HG03575 (cell line): ENCODE measurements at regions not wholly inside any gene's neighbourhood (a gene's known extent, or its start where the extent isn't known, plus 50 kb on each side); places are given as distances from the start of the nearest gene placed in this dataset.
"Not testable (repeated sequence)": the region's sequence is repeated elsewhere in the genome, so short reads cannot be mapped to it uniquely, and the experiment has no call there.

Experiments
- ATAC-seq: cut with Tn5 transposase; IDR thresholded peaks from one replicate; pipeline ENCODE4 v1.9.1; 2021; ENCODE audit not compliant: unreplicated experiment, insufficient number of reproducible peaks, low FRiP score; ENCODE audit errors: extremely low read depth

DNA sequence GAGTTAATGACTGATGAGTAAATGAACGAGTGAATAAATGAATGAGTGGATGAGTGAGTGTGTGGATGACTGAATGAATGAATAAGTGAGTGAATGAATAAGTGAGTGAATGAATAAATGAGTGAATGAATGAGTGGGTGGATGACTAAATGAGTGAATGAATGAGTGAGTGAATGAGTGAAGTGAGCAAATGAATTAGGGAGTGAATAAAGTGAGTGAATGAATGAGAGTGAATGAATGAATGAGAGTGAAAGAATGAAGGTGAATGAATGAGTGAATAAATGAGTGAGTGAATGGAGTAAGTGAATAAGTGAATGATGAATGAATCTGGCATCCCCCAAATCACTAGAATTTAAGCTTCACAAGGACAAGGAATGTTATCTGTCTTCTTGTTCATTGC is 1253.0 kb downstream of the TYW1 start:
- no peak for ATAC-seq

- ATAC-seq: no peak
Measured at GRCh38 chr7:68250143-68250542, 1253.5 kb downstream of the TYW1 start.

GRCh38 chr7:68254815-68255214 is 1258.2 kb downstream of the TYW1 start:
- not testable (repeated sequence) for ATAC-seq

DNA sequence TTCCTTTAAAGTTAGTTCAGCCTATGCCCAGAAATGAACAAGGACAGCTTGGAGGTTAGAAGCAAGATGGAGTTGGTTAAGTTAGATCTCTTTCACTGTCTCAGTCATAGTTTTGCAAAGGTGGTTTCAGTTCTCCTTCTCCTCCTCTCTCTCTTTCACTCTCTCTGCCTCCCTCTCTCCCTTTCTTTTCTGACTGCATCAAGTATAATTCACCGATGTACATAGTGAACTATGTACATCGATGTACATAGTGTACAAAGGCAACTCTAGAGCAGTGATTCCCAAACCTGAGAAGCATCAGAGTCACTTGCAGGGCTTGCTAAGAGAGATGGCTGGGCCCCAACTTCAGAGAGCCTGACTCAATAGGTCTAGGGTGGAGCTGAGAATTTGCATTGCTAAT is 1259.7 kb downstream of the TYW1 start:
- ATAC-seq: no peak

DNA sequence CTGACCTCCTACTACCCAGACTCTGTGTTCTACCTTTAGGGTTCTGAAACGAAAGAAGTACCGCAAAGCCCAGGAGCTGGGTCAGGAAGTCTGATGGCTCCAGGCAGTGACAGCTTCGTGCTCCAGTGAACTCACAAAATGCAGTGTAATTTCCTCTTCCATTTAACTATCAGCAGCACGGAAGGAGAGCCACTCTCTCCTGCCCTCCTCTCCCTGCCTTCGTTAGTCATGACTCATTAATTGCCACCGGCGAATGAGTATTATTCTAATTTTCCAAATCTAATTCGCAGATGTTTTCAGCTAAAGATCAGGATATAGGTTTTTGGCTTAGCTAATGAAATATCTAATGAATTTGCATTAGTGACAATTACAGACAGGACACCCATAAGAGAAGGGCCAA is 1262.0 kb downstream of the TYW1 start:
- ATAC-seq: no peak

DNA sequence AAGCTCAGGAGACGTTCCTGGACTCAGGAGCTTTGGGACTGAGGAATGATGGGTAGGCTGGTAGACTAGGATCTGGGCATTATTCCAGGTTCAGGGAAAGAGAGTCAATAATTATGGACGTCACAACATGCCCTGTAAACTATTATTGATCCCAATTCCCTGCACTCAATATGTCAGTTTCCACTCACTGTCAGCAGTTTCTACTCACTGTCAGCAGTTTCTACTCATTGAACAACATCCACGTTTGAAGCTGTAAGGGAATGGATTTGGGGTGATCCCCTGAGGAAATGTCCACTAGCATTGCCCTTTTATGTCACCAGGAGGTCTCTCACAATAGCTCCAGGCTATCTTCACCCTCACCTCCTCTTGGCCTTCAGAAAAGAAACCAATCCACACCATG is 1268.6 kb downstream of the TYW1 start:
- no peak for ATAC-seq

- ATAC-seq: no peak
Measured at GRCh38 chr7:68266004-68266579, 1269.5 kb downstream of the TYW1 start.

DNA sequence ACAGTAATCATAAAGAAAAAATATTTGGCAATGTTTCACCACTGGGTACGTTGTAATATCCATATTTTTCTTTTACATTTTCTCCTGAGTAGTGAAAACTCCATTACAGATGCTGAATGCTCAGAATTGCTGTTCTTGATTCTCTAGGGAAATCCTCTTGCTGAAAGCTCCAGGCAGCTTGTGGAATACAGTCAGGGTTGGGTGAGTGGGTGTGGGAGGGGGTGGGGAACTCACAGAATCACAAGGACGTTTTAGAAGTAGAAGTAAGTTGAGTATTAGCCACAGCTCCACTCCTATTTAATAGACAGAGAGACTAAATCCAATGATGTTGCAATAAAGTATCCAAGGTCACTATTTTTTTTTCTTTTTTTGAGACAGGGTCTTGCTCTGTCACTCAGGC is 1270.9 kb downstream of the TYW1 start:
- ATAC-seq: no peak

DNA sequence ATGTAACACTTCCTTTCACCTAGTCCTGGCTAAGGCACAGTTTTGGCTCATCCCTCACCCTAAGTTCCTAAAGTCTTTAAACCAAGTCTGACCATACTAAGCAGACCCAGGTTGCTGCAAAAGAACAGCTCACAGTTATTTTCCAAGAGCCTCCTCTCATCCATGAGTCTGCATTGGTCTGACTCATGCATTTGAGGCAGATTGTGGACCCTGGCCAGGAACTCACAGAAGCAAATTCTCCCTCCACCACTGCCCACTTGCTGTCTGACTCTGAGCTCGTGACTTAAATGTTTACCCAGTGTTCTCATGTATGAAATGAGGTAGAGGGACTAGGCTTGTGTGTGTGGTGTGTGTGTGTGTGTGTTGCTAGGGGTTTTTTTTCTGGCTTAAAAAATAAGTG is 1272.8 kb downstream of the TYW1 start:
- ATAC-seq: no peak

DNA sequence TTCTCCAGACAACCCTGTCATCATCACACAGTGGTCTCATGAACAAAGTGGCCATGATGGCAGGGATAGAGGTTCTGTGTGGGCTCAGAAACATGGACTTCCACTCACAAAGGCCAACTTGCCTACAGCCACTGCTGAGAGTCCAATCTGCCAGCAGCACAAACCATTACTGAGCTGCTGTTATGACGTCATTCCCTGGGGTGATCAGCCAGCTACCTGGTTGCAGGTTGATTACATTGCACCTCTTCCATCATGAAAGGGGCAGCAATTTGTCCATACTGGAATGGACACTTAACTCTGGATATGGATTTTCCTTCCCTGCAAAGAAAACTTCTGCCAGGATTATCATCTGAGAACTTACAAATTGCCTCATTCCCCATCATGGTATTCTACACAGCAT is 1275.9 kb downstream of the TYW1 start:
- ATAC-seq: no peak

- ATAC-seq: no peak
Measured at GRCh38 chr7:68276725-68277124, 1280.1 kb downstream of the TYW1 start.

GRCh38 chr7:68279827-68280400 is 1283.3 kb downstream of the TYW1 start:
- no peak for ATAC-seq

- no peak for ATAC-seq
Measured at GRCh38 chr7:68280931-68281330, 1284.3 kb downstream of the TYW1 start.

GRCh38 chr7:68288144-68288593 is 1291.5 kb downstream of the TYW1 start:
- no peak for ATAC-seq

GRCh38 chr7:68291710-68292109 is 1295.1 kb downstream of the TYW1 start:
- no peak for ATAC-seq

GRCh38 chr7:68295386-68295785 is 1298.8 kb downstream of the TYW1 start:
- ATAC-seq: no peak

- ATAC-seq: no peak
Measured at GRCh38 chr7:68304536-68304935, 1293.7 kb upstream of the AUTS2 start.

- ATAC-seq: no peak
Measured at GRCh38 chr7:68306692-68307107, 1291.6 kb upstream of the AUTS2 start.

GRCh38 chr7:68309271-68309670 is 1289.0 kb upstream of the AUTS2 start:
- no peak for ATAC-seq

GRCh38 chr7:68309806-68310205 is 1288.5 kb upstream of the AUTS2 start:
- ATAC-seq: no peak

DNA sequence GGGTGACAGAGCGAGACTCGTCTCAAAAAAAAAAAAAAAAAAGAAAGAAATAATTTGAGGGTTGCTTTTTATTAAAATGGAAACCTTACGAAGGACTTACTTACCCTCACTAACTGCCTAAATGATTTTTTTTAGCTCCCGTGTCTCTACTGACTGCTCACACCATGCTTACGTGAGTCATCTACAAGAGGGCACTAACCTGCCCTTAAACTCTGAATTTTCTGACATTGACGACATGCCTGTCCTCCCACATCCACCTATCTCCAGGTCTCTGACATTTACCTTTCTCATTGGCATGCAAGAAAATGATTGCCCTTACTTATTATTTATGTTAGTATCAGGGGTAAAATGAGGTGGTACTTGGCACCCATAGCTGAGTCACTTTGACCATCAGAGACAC is 1286.3 kb upstream of the AUTS2 start:
- no peak for ATAC-seq
